GM12891 (cell line): ENCODE measurements at regions not wholly inside any gene's neighbourhood (a gene's known extent, or its start where the extent isn't known, plus 50 kb on each side); places are given as distances from the start of the nearest gene placed in this dataset.

ENCODE experiments used
- POLR2A ChIP-seq: IDR thresholded peaks from 2 replicates; pipeline ENCODE4 v1.6.1; 2011; ENCODE audit warnings: low read depth, low read length, control low read depth
- TAF1 ChIP-seq: IDR thresholded peaks from 2 replicates; pipeline ENCODE4 v1.6.1; 2011; ENCODE audit warnings: low read depth, low read length, control low read depth

- TF ChIP-seq POLR2A (no peak), TAF1 (no peak)
Measured at GRCh38 chr13:73283636-73284035, 224.8 kb downstream of the KLF5 start.
